Activated CD4-positive, alpha-beta T cell treated with anti-CD3 and anti-CD28 coated beads, Interleukin-2, amount 50 U/mL, for 16 hours (primary cell): ENCODE measurements at regions not wholly inside any gene's neighbourhood (a gene's known extent, or its start where the extent isn't known, plus 50 kb on each side); places are given as distances from the start of the nearest gene placed in this dataset.
"Not testable (repeated sequence)": the region's sequence is repeated elsewhere in the genome, so short reads cannot be mapped to it uniquely, and the experiment has no call there.

Experiments used
- DNase-seq: peaks from one replicate; pipeline ENCODE4 v3.0.0-alpha.2; 2020

GRCh38 chr13:73536865-73537264 lies 478.1 kb downstream of the KLF5 start:
- no peak for DNase-seq

- DNase-seq: no peak
Observed at GRCh38 chr13:73535341-73535740, 476.5 kb downstream of the KLF5 start.

GRCh38 chr13:73532987-73533510 lies 474.2 kb downstream of the KLF5 start:
- no peak for DNase-seq

GRCh38 chr13:73532582-73532981 lies 473.8 kb downstream of the KLF5 start:
- DNase-seq: no peak

- DNase-seq: no peak
Observed at GRCh38 chr13:73531014-73531413, 472.2 kb downstream of the KLF5 start.

- no peak for DNase-seq
Observed at GRCh38 chr13:73522937-73523336, 464.1 kb downstream of the KLF5 start.

GRCh38 chr13:73521985-73522524 lies 463.2 kb downstream of the KLF5 start:
- DNase-seq: no peak

GRCh38 chr13:73521290-73521624 lies 462.5 kb downstream of the KLF5 start:
- DNase-seq: peak; percentile 16

- DNase-seq: no peak
Observed at GRCh38 chr13:73520566-73521289, 461.9 kb downstream of the KLF5 start.

- DNase-seq: not testable (repeated sequence)
Observed at GRCh38 chr13:73520135-73520534, 461.3 kb downstream of the KLF5 start.

GRCh38 chr13:73519396-73520116 lies 460.8 kb downstream of the KLF5 start:
- no peak for DNase-seq

- no peak for DNase-seq
Observed at GRCh38 chr13:73517766-73518165, 459.0 kb downstream of the KLF5 start.

GRCh38 chr13:73516731-73517130 lies 457.9 kb downstream of the KLF5 start:
- no peak for DNase-seq

- no peak for DNase-seq
Observed at GRCh38 chr13:73514208-73514607, 455.4 kb downstream of the KLF5 start.

GRCh38 chr13:73513751-73514150 lies 454.9 kb downstream of the KLF5 start:
- no peak for DNase-seq

GRCh38 chr13:73508841-73509240 lies 450.0 kb downstream of the KLF5 start:
- no peak for DNase-seq

- no peak for DNase-seq
Observed at GRCh38 chr13:73505376-73505890, 446.6 kb downstream of the KLF5 start.

- DNase-seq: no peak
Observed at GRCh38 chr13:73499695-73500094, 440.9 kb downstream of the KLF5 start.

- DNase-seq: no peak
Observed at GRCh38 chr13:73497430-73497829, 438.6 kb downstream of the KLF5 start.

GRCh38 chr13:73496711-73497110 lies 437.9 kb downstream of the KLF5 start:
- DNase-seq: no peak

- DNase-seq: no peak
Observed at GRCh38 chr13:73492811-73493210, 434.0 kb downstream of the KLF5 start.

GRCh38 chr13:73482556-73482955 lies 423.8 kb downstream of the KLF5 start:
- no peak for DNase-seq

GRCh38 chr13:73481886-73482445 lies 423.2 kb downstream of the KLF5 start:
- no peak for DNase-seq
